HG02588 (cell line): ENCODE measurements at regions not wholly inside any gene's neighbourhood (a gene's known extent, or its start where the extent isn't known, plus 50 kb on each side); places are given as distances from the start of the nearest gene placed in this dataset.
"Not testable (repeated sequence)": the region's sequence is repeated elsewhere in the genome, so short reads cannot be mapped to it uniquely, and the experiment has no call there.

Experiments
- ATAC-seq: cut with Tn5 transposase; IDR thresholded peaks from one replicate; pipeline ENCODE4 v1.9.1; 2021; ENCODE audit warnings: mild to moderate bottlenecking, moderate library complexity; ENCODE audit not compliant: unreplicated experiment

GRCh38 chr5:135143682-135144081 is 109.7 kb upstream of the PITX1 start:
- not testable (repeated sequence) for ATAC-seq

- no peak for ATAC-seq
Observed at GRCh38 chr5:135141303-135142268, 107.6 kb upstream of the PITX1 start.

- ATAC-seq, result no peak
Observed at GRCh38 chr5:135140446-135141204, 106.6 kb upstream of the PITX1 start.

GRCh38 chr5:135139381-135140134 is 105.5 kb upstream of the PITX1 start:
- no peak for ATAC-seq

GRCh38 chr5:135138116-135138850 is 104.3 kb upstream of the PITX1 start:
- ATAC-seq, result no peak

- no peak for ATAC-seq
Observed at GRCh38 chr5:135137146-135137915, 103.3 kb upstream of the PITX1 start.

- no peak for ATAC-seq
Observed at GRCh38 chr5:135136546-135136945, 102.5 kb upstream of the PITX1 start.

GRCh38 chr5:135135530-135136226 is 101.7 kb upstream of the PITX1 start:
- ATAC-seq, result no peak

- ATAC-seq, result no peak
Observed at GRCh38 chr5:135134691-135135381, 100.8 kb upstream of the PITX1 start.

- ATAC-seq, result no peak
Observed at GRCh38 chr5:135133698-135134515, 99.9 kb upstream of the PITX1 start.

GRCh38 chr5:135133181-135133580 is 99.2 kb upstream of the PITX1 start:
- ATAC-seq, result no peak

- ATAC-seq, result no peak
Observed at GRCh38 chr5:135131801-135132680, 98.0 kb upstream of the PITX1 start.

- no peak for ATAC-seq
Observed at GRCh38 chr5:135130261-135131215, 96.5 kb upstream of the PITX1 start.

- ATAC-seq, result no peak
Observed at GRCh38 chr5:135129307-135129706, 95.3 kb upstream of the PITX1 start.

GRCh38 chr5:135128361-135128760 is 94.3 kb upstream of the PITX1 start:
- no peak for ATAC-seq
